Kidney (tissue), 13 donors: ENCODE measurements at regions not wholly inside any gene's neighbourhood (a gene's known extent, or its start where the extent isn't known, plus 50 kb on each side); places are given as distances from the start of the nearest gene placed in this dataset.
"Not testable (repeated sequence)": the region's sequence is repeated elsewhere in the genome, so short reads cannot be mapped to it uniquely, and the experiment has no call there.

Source experiments
- DNase-seq, 5 donors: peaks; one replicate each; pipeline ENCODE4 v3.0.0-alpha.2; 2013 to 2020
- FAIRE-seq: peaks from 2 replicates; lab custom pipeline; 2012; peaks lifted over from hg19 to GRCh38; lab: Jason Lieb, UNC
- H3K27ac ChIP-seq, 2 donors: one replicate each; pipeline ENCODE4 v1.7.0; 2013; ENCODE audit warnings: low read depth in 2 of 2, low read length in 2 of 2, inconsistent platforms in 1 of 2
- H3K27me3 ChIP-seq: one replicate; pipeline ENCODE4 v1.7.1; 2013; ENCODE audit warnings: low read length, inconsistent platforms; ENCODE audit not compliant: control insufficient read depth, insufficient read depth
- H3K36me3 ChIP-seq, 3 donors: one replicate each; pipeline versions ENCODE4 v1.7.0 to v1.7.1; 2013; ENCODE audit warnings: low read length in 3 of 3, control low read depth in 1 of 3, inconsistent platforms in 1 of 3; ENCODE audit not compliant: insufficient read depth in 3 of 3, control insufficient read depth in 2 of 3
- H3K4me1 ChIP-seq, 3 donors: one replicate each; pipeline versions ENCODE4 v1.7.0 to v1.7.1; 2013; ENCODE audit warnings: low read length in 3 of 3, inconsistent platforms in 1 of 3, low read depth in 1 of 3; ENCODE audit not compliant: control insufficient read depth in 2 of 3, insufficient read depth in 2 of 3
- H3K4me3 ChIP-seq, 3 donors: one replicate each; pipeline versions ENCODE4 v1.7.0 to v1.8.1; 2013; ENCODE audit warnings: low read length in 3 of 3, control low read depth in 1 of 3, inconsistent platforms in 1 of 3
- H3K9ac ChIP-seq, 3 donors: one replicate each; pipeline versions ENCODE4 v1.7.0 to v1.7.1; 2013; ENCODE audit warnings: low read length in 3 of 3, control low read depth in 1 of 3, inconsistent platforms in 1 of 3
- H3K9me3 ChIP-seq, 3 donors: one replicate each; pipeline versions ENCODE4 v1.7.0 to v1.7.1; 2013; ENCODE audit warnings: low read length in 3 of 3, control low read depth in 1 of 3, inconsistent platforms in 1 of 3; ENCODE audit not compliant: control insufficient read depth in 2 of 3, insufficient read depth in 1 of 3
- intact Hi-C: fragments of 100-400 bp; cut with DNase I; formaldehyde crosslinking; loops from one replicate; pipeline ENCODE4 v1.11.1; 2022
- TF ChIP-seq, protein P1 (sequence below): IDR thresholded peaks from 3 replicates; pipeline ENCODE4 v1.5.1; 2012; ENCODE audit warnings: mild to moderate bottlenecking, moderate library complexity, borderline replicate concordance; ENCODE audit not compliant: insufficient read depth; ENCODE audit errors: extremely low read depth
- donor health status: control.
- donor health status: control.
- donor health status: control.
- donor health status: control.
- donor health status: control.
- donor health status: DM: yes; HTN: yes; CAD: no.
- donor health status: Normal renal cell carcinoma (clear cell type).

DNA sequence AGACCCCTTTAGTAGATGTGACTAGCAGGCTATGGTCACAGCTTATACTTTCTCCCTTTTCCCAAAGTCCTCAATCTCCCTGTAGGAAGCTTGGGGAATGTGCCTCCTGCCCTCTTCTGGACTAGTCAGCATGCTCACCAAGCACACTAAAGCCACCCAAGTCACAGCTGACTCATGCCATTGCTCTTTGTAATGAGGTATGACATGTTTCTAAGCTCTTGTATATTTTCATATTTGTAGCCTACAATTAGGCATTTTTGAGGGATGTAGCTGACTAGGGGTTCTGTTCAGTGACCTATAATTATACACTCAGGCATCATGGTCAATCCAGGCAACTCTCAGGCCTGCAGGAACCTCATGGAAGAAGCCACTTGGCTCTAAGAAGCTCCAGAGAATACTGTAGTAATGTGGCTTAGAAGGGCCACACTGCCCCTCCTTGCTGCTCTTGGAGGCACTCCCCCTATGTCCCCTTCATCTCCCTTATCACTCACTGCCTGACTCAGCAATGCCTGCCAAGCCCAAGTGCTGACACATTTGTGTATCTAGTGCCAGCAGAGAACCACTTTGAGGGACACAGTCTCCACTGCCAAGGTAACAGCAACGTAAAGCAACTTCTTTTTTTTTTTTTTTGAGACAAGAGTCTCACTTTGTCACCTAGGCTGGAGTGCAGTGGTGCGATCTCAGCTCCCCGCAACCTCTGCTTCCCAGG, 86.2 kb downstream of the RPL27A start:
- FAIRE-seq = no peak

DNA sequence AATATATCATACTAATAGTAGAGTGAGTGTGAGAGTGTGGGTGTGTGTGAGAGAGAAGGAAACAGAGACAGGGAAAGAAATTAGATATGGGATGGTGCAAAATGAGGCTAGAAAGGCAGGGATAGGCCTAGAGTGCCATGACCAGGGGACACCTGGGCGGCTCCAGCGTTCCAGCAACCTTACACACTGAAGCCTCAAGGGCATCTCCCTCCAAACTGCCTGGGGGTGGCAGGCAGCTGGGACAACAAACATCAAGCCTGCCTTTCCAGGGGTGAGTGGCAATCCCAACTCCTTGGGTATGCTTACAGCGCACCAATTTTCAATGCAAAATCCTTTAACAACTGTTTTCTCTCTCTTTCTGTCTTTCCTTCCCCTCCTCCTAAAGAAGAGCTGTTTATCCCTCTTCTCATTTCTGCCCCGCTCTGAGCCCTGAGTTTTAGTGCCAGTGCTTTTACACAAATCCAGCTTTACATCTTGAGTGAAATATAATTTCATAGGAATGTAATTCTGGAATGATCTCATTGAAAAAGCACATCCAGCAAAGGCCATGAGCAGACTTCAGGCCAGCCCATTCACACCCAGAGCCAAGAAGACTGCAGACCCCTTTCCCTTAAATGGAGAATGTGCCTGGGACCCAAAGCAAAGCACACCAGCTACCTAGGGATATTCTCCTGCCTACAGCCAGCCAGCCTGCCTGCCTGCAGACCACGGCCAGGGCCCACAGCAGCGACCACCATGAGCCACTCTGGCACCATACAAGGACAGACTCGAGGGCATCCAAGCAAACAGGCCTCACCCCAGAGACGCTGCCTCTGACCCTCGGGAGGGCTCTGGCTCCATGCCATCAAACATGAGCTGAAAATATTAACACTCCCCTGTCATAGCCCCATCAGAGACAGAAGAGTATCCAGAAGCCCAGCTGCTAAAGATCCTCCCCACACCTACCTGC, 90.3 kb downstream of the RPL27A start:
- Histone ChIP-seq H3K27ac (no peak overlapping the region), H3K4me1 (peaks cover 0 to 21% (median 5%) of the 10 kb centered on the region in 3 donors), H3K27me3 (no peaks in the 10 kb centered on the region), H3K9ac (no peak overlapping the region), H3K4me3 (no peak overlapping the region), H3K36me3 (no peaks in the 10 kb centered on the region), H3K9me3 (no peaks in the 10 kb centered on the region)
- TF ChIP-seq, protein P1, sequence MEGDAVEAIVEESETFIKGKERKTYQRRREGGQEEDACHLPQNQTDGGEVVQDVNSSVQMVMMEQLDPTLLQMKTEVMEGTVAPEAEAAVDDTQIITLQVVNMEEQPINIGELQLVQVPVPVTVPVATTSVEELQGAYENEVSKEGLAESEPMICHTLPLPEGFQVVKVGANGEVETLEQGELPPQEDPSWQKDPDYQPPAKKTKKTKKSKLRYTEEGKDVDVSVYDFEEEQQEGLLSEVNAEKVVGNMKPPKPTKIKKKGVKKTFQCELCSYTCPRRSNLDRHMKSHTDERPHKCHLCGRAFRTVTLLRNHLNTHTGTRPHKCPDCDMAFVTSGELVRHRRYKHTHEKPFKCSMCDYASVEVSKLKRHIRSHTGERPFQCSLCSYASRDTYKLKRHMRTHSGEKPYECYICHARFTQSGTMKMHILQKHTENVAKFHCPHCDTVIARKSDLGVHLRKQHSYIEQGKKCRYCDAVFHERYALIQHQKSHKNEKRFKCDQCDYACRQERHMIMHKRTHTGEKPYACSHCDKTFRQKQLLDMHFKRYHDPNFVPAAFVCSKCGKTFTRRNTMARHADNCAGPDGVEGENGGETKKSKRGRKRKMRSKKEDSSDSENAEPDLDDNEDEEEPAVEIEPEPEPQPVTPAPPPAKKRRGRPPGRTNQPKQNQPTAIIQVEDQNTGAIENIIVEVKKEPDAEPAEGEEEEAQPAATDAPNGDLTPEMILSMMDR = no peak
- DNase-seq (no peak), FAIRE-seq (no peak)
- intact Hi-C loops = no loop called here

More for the DNA sequence above, 86.2 kb downstream of the RPL27A start:
- no peaks in the 10 kb centered on the region for H3K36me3 ChIP-seq
- no peaks in the 10 kb centered on the region for H3K27me3 ChIP-seq
- TF ChIP-seq, protein P1 = peak; percentile 22
- no peaks in the 10 kb centered on the region for H3K9me3 ChIP-seq
- no peak overlapping the region for H3K27ac ChIP-seq
- H3K4me1 ChIP-seq = peaks cover 0 to 4% (median 0%) of the 10 kb centered on the region in 3 donors
- H3K4me3 ChIP-seq = no peak overlapping the region
- DNase-seq = no peak
- intact Hi-C loops = no loop called here
- no peak overlapping the region for H3K9ac ChIP-seq

DNA sequence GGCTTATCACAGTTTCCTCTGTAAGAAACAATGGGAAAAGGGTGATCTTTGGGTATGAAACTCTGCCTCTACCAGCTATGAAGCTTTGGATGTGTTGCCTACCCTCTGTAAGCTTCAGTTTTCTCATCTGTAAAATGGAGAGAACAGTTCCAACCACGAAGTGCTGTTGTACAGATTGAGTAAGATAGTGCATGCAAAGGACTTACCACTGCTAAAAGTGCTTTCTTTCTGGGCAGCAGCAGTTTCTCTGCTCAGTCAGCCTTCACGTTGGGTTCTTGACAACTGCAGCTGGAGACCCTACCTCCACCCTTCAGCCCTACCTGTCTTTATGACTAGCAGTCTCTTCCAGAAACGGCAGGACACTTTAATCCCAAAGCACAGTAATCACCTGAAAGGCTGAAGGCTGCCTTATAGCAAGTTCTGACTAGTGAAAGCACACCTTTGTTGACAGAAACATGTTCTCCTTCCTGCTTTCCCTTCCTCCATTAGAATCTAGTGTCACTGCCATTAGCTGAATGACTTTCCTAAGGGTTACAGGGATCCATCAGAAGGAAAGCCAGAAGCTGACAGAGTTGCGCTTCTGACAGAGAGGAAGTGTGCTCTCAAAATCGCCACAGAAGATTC, 91.4 kb downstream of the RPL27A start:
- no peak for DNase-seq
- Histone ChIP-seq H3K4me3 (no peak overlapping the region), H3K9ac (peak overlapping the region in 1 of 3 donors; percentile 44), H3K27ac (peak overlapping the region in 1 of 2 donors; percentile 47), H3K9me3 (no peaks in the 10 kb centered on the region), H3K36me3 (no peaks in the 10 kb centered on the region), H3K4me1 (peaks cover 0 to 29% (median 5%) of the 10 kb centered on the region in 3 donors), H3K27me3 (no peaks in the 10 kb centered on the region)
- FAIRE-seq = no peak
- TF ChIP-seq, protein P1 = no peak
- intact Hi-C loops = no loop called here

DNA sequence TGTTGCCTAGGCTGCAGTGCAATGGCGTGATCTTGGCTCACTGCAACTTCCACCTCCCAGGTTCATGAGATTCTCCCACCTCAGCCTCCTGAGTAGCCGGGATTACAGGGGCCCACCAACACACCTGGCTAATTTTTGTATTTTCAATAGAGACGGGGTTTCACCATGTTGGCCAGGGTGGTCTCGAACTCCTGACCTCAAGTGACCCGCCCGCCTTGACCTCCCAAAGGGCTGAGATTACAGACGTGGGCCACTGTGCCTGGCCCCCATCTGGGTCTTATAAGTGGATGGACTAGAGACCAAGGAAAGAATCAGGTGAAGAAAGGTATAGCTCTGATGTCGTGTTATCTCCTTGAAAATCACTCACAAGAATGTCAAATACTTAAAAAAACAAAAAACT, 92.3 kb downstream of the RPL27A start:
- H3K36me3 ChIP-seq, H3K4me3 ChIP-seq, intact Hi-C loops, FAIRE-seq, H3K9ac ChIP-seq, H3K27me3 ChIP-seq, DNase-seq, H3K9me3 ChIP-seq: not testable (repeated sequence)
- peak overlapping the region in 1 of 2 donors; percentile 52 for H3K27ac ChIP-seq
- peaks cover 0 to 29% (median 5%) of the 10 kb centered on the region in 3 donors for H3K4me1 ChIP-seq
